Tibial nerve (tissue), 4 donors: ENCODE measurements at regions not wholly inside any gene's neighbourhood (a gene's known extent, or its start where the extent isn't known, plus 50 kb on each side); places are given as distances from the start of the nearest gene placed in this dataset.

Experiments used
- CTCF ChIP-seq, 5 experiments: fragments of 200-600 bp in 3 of 5; fragments of 450-650 bp in 2 of 5; sonication (generic) in 3 of 5; IDR thresholded peaks; one replicate each; pipeline ENCODE4 v1.5.1; 2016 to 2019; ENCODE audit warnings: antibody characterized with exemption in 5 of 5, mild to moderate bottlenecking in 3 of 5, moderate library complexity in 2 of 5
- EP300 ChIP-seq, 2 donors: sonication (generic); formaldehyde crosslinking; IDR thresholded peaks; one replicate each; pipeline ENCODE4 v1.6.1; 2017; ENCODE audit warnings: antibody characterized with exemption in 2 of 2, mild to moderate bottlenecking in 1 of 2
- POLR2A ChIP-seq, 2 donors: fragments of 450-650 bp; IDR thresholded peaks; one replicate each; pipeline ENCODE4 v1.6.1; 2017; ENCODE audit warnings: antibody characterized with exemption in 2 of 2, mild to moderate bottlenecking in 2 of 2, moderate library complexity in 2 of 2

DNA sequence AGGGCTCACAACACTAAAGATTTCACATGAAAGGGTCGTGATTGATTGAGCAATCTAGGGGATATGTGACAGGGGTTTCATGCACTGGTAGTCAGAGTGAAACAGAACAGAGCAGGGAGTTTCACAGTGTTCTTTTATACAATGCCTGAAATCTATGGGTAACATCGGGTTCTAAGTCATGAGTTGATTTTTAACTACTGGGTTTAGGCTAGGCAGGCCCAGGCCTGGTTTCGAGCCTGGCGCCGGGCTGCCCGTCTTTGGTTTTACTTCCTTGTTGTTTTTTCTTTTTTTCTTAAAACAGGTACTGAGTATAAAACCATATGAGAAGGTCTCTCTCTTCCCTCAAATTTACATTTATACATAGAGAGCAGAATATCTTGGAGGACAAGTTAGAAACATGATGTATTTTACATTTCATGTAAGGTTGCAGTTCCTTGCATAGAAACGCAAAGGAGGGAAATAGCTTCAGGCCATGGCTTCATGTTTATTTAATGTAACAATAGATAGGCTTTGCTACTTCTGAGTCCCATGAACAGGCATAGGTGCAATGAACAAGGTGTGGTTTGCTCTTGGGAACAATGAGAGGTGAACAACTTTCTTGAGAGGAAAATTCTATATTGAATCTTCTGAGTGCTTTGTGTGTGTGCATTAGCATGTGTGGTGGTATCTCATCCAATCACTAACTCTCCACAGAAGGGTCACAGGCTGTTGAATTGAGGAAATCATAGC is 128.9 kb upstream of the RXFP2 start:
- TF ChIP-seq CTCF (IDR thresholded peaks at IDR 0.05) (no peak), POLR2A (IDR thresholded peaks at IDR 0.05) (no peak), EP300 (IDR thresholded peaks at IDR 0.05) (no peak)
